ENCODE measurements at regions not wholly inside any gene's neighbourhood (a gene's known extent, or its start where the extent isn't known, plus 50 kb on each side); places are given as distances from the start of the nearest gene placed in this dataset.

- peak; percentile 62 for DNase-seq
- in situ Hi-C loops (cut with HindIII; ENCODE audit: low pct_ligation_motif_present, low pct_unique_long_range_greater_than_20kb, low sequenced_read_pairs) = no loop called here
Measured at GRCh38 chr4:20615486-20616260, 84.6 kb upstream of the PACRGL start.

- in situ Hi-C loops (cut with HindIII; ENCODE audit: low pct_ligation_motif_present, low pct_unique_long_range_greater_than_20kb, low sequenced_read_pairs) = no loop called here
- DNase-seq = no peak
Measured at GRCh38 chr4:20616313-20616712, 83.9 kb upstream of the PACRGL start.

- no peak for DNase-seq
- in situ Hi-C loops (cut with HindIII; ENCODE audit: low pct_ligation_motif_present, low pct_unique_long_range_greater_than_20kb, low sequenced_read_pairs) = no loop called here
Measured at GRCh38 chr4:20616848-20617247, 83.4 kb upstream of the PACRGL start.

GRCh38 chr4:20617678-20618396 lies 82.4 kb upstream of the PACRGL start:
- in situ Hi-C loops (cut with HindIII; ENCODE audit: low pct_ligation_motif_present, low pct_unique_long_range_greater_than_20kb, low sequenced_read_pairs) = no loop called here
- no peak for DNase-seq

GRCh38 chr4:20618731-20619130 lies 81.5 kb upstream of the PACRGL start:
- no peak for DNase-seq
- in situ Hi-C loops (cut with HindIII; ENCODE audit: low pct_ligation_motif_present, low pct_unique_long_range_greater_than_20kb, low sequenced_read_pairs) = no loop called here

GRCh38 chr4:20621476-20621875 lies 78.8 kb upstream of the PACRGL start:
- in situ Hi-C loops (cut with HindIII; ENCODE audit: low pct_ligation_motif_present, low pct_unique_long_range_greater_than_20kb, low sequenced_read_pairs) = no loop called here
- DNase-seq = no peak

GRCh38 chr4:20622701-20623100 lies 77.6 kb upstream of the PACRGL start:
- no peak for DNase-seq
- in situ Hi-C loops (cut with HindIII; ENCODE audit: low pct_ligation_motif_present, low pct_unique_long_range_greater_than_20kb, low sequenced_read_pairs) = no loop called here

GRCh38 chr4:20623939-20624338 lies 76.3 kb upstream of the PACRGL start:
- no peak for DNase-seq
- in situ Hi-C loops (cut with HindIII; ENCODE audit: low pct_ligation_motif_present, low pct_unique_long_range_greater_than_20kb, low sequenced_read_pairs) = no loop called here

- in situ Hi-C loops (cut with HindIII; ENCODE audit: low pct_ligation_motif_present, low pct_unique_long_range_greater_than_20kb, low sequenced_read_pairs) = no loop called here
Measured at GRCh38 chr4:20624793-20625374, 75.4 kb upstream of the PACRGL start.

GRCh38 chr4:20625426-20625825 lies 74.8 kb upstream of the PACRGL start:
- in situ Hi-C loops (cut with HindIII; ENCODE audit: low pct_ligation_motif_present, low pct_unique_long_range_greater_than_20kb, low sequenced_read_pairs) = no loop called here
- no peak for DNase-seq

More at GRCh38 chr4:20624793-20625374, 75.4 kb upstream of the PACRGL start:
- no peak for DNase-seq

GRCh38 chr4:20626326-20627005 lies 73.8 kb upstream of the PACRGL start:
- DNase-seq = no peak
- in situ Hi-C loops (cut with HindIII; ENCODE audit: low pct_ligation_motif_present, low pct_unique_long_range_greater_than_20kb, low sequenced_read_pairs) = no loop called here

- no peak for DNase-seq
- in situ Hi-C loops (cut with HindIII; ENCODE audit: low pct_ligation_motif_present, low pct_unique_long_range_greater_than_20kb, low sequenced_read_pairs) = no loop called here
Measured at GRCh38 chr4:20627866-20628265, 72.4 kb upstream of the PACRGL start.

GRCh38 chr4:20629186-20630106 lies 70.8 kb upstream of the PACRGL start:
- in situ Hi-C loops (cut with HindIII; ENCODE audit: low pct_ligation_motif_present, low pct_unique_long_range_greater_than_20kb, low sequenced_read_pairs) = no loop called here
- no peak for DNase-seq

GRCh38 chr4:20638825-20639224 lies 61.4 kb upstream of the PACRGL start:
- DNase-seq = no peak
- in situ Hi-C loops (cut with HindIII; ENCODE audit: low pct_ligation_motif_present, low pct_unique_long_range_greater_than_20kb, low sequenced_read_pairs) = no loop called here

GRCh38 chr4:20639346-20639745 lies 60.9 kb upstream of the PACRGL start:
- in situ Hi-C loops (cut with HindIII; ENCODE audit: low pct_ligation_motif_present, low pct_unique_long_range_greater_than_20kb, low sequenced_read_pairs) = no loop called here

GRCh38 chr4:20640989-20641388 lies 59.3 kb upstream of the PACRGL start:
- no peak for DNase-seq
- in situ Hi-C loops (cut with HindIII; ENCODE audit: low pct_ligation_motif_present, low pct_unique_long_range_greater_than_20kb, low sequenced_read_pairs) = no loop called here

More at GRCh38 chr4:20639346-20639745, 60.9 kb upstream of the PACRGL start:
- no peak for DNase-seq

GRCh38 chr4:20641976-20642375 lies 58.3 kb upstream of the PACRGL start:
- in situ Hi-C loops (cut with HindIII; ENCODE audit: low pct_ligation_motif_present, low pct_unique_long_range_greater_than_20kb, low sequenced_read_pairs) = no loop called here
- DNase-seq = no peak

- DNase-seq = no peak
- in situ Hi-C loops (cut with HindIII; ENCODE audit: low pct_ligation_motif_present, low pct_unique_long_range_greater_than_20kb, low sequenced_read_pairs) = no loop called here
Measured at GRCh38 chr4:20643631-20644030, 56.6 kb upstream of the PACRGL start.
